ENCODE measurements at regions not wholly inside any gene's neighbourhood (a gene's known extent, or its start where the extent isn't known, plus 50 kb on each side); places are given as distances from the start of the nearest gene placed in this dataset.

DNA sequence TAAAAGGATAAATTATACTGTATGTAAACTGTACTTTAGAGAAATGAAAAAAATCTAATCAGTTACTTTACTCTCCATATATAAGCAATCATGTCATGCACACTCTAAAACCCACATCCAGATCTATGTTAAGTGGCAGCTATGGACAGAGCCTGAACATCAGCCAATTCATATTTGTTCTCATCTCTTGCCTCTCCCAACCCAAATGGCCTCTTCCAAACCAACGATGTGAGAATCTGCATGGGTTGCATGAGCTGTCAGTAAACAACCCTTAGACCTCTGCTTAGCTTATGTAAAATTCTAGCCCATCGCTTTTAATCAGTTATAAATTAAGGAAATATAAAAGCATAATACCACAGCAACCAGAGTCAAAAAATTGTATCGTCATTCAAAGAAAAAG lies 288.7 kb upstream of the INTU start:
- TF ChIP-seq, protein P1, sequence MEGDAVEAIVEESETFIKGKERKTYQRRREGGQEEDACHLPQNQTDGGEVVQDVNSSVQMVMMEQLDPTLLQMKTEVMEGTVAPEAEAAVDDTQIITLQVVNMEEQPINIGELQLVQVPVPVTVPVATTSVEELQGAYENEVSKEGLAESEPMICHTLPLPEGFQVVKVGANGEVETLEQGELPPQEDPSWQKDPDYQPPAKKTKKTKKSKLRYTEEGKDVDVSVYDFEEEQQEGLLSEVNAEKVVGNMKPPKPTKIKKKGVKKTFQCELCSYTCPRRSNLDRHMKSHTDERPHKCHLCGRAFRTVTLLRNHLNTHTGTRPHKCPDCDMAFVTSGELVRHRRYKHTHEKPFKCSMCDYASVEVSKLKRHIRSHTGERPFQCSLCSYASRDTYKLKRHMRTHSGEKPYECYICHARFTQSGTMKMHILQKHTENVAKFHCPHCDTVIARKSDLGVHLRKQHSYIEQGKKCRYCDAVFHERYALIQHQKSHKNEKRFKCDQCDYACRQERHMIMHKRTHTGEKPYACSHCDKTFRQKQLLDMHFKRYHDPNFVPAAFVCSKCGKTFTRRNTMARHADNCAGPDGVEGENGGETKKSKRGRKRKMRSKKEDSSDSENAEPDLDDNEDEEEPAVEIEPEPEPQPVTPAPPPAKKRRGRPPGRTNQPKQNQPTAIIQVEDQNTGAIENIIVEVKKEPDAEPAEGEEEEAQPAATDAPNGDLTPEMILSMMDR (IDR thresholded peaks at IDR 0.05), result no peak
- TF ChIP-seq EP300 (IDR thresholded peaks at IDR 0.05), result no peak
- TF ChIP-seq POLR2AphosphoS5 (IDR thresholded peaks at IDR 0.05), result no peak
- no peak for TF ChIP-seq POLR2A (IDR thresholded peaks at IDR 0.05)
- H3K4me3 ChIP-seq, result no peak overlapping the region
- H3K27me3 ChIP-seq, result no peaks in the 10 kb centered on the region
- H3K27ac ChIP-seq, result no peak overlapping the region
- H3K9me3 ChIP-seq, result no peaks in the 10 kb centered on the region
- no peaks in the 10 kb centered on the region for H3K4me1 ChIP-seq
- 86 to 100% methylated on average over 3 of the region's 3 CpGs for WGBS, 2 donors (ENCODE audit: low coverage in 1 of 2)
- ATAC-seq, result no peak
- H3K36me3 ChIP-seq, result no peaks in the 10 kb centered on the region

DNA sequence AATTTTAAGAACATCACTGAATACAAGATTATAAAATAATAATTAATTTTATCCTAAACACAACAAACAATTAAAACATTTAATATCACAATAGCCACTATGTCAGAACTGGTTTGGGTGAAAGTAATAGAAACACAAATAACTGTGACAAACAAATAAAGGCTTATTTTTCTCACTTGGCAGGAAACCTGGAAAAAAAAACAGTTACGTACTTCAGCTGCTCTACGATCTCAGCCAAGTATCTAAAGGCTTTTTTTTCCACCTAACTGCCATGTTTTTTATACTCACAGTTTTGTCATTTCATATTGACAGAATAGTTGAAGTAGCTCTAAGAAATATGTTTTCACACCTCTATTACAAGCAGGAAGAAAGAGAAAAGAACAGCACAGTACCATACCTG lies 284.8 kb upstream of the INTU start:
- Histone ChIP-seq H3K36me3 (no peaks in the 10 kb centered on the region), H3K9me3 (no peaks in the 10 kb centered on the region), H3K4me1 (peaks cover 0 to 8% (median 0%) of the 10 kb centered on the region in 3 donors), H3K4me3 (no peak overlapping the region), H3K27ac (no peak overlapping the region), H3K27me3 (no peaks in the 10 kb centered on the region)
- no peak for ATAC-seq
- 42 to 51% methylated on average over 2 of the region's 2 CpGs for WGBS, 2 donors (ENCODE audit: low coverage in 1 of 2)
- TF ChIP-seq, protein P1 (IDR thresholded peaks at IDR 0.05), result no peak

DNA sequence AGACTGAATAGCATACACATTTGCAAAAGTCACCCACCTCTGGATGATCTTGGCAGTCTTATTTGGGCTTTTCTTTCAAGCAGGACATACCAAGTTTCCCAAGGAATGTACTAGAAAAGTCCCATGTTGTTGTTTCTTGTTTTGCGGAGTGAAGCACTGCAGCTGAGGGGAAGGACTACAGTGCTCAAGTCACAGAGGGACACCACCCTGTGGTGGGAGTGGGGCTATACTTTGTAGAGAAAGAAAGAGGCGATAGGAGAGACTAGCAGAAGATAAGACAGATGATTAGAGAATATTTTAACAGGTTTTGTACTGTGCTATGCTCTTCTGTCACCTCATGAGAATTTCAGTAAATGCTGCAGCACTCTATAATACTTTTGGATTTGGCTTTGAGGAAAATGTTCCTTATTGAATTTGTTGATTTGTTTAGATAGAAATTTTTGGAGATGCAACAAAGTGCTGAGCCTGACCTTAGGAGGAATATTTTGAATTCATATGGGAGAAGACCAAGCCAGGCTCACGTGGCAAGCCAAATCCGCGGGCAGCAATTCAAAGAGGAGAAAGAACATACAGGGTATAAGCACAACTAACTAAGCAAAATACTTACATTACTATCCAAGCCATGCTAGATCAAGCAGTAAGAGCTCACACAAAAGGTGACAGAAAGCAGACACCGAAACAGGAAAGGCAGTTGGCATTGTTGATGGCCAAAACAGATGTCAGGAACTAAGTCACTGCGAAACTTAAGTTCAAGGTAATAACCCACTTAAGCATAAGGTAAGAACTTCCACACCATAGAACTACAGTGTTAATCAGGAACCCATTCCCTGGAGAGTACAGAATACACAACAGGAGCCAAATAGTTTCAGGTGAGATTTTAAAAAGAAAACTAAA lies 280.3 kb upstream of the INTU start:
- no peak for ATAC-seq

DNA sequence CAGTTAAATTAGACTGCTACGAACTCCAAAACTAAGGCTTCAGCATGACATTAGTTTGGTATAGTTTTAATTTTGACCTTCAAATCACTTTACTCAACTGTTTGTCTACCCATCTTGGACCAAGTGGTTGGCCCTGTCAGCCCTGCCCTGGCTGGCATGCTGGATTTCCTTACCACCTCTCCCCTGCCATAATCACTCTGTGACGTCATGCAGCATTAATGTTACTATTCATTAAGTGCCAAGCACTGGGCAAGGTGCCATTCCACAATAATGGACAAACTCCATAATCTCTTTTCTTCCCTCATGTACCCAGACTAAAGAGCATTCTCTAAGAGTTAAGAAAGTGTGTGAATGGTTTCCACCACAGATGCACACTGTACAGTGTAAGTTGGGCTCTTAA lies 277.0 kb upstream of the INTU start:
- no peaks in the 10 kb centered on the region for H3K36me3 ChIP-seq
- no peaks in the 10 kb centered on the region for H3K27me3 ChIP-seq
- WGBS, 2 donors (ENCODE audit: low coverage in 1 of 2), result 55 to 57% methylated on average over 2 of the region's 2 CpGs
- no peak overlapping the region for H3K4me3 ChIP-seq
- H3K27ac ChIP-seq, result no peak overlapping the region
- peaks cover 0 to 18% (median 0%) of the 10 kb centered on the region in 3 donors for H3K4me1 ChIP-seq
- TF ChIP-seq, protein P1 (IDR thresholded peaks at IDR 0.05), result no peak
- TF ChIP-seq POLR2A (IDR thresholded peaks at IDR 0.05), result no peak
- no peak for TF ChIP-seq EP300 (IDR thresholded peaks at IDR 0.05)
- no peak for TF ChIP-seq POLR2AphosphoS5 (IDR thresholded peaks at IDR 0.05)
- ATAC-seq, result no peak
- no peaks in the 10 kb centered on the region for H3K9me3 ChIP-seq

More for the DNA sequence above, 280.3 kb upstream of the INTU start:
- Histone ChIP-seq H3K9me3 (no peaks in the 10 kb centered on the region), H3K36me3 (no peaks in the 10 kb centered on the region), H3K27ac (no peak overlapping the region), H3K4me3 (no peak overlapping the region), H3K27me3 (no peaks in the 10 kb centered on the region), H3K4me1 (peaks cover 0 to 18% (median 0%) of the 10 kb centered on the region in 3 donors)
- 71 to 76% methylated on average over 6 to 7 of the region's 7 CpGs for WGBS, 2 donors (ENCODE audit: low coverage in 1 of 2)
- TF ChIP-seq EP300 (IDR thresholded peaks at IDR 0.05) (no peak), POLR2A (IDR thresholded peaks at IDR 0.05) (no peak), POLR2AphosphoS5 (IDR thresholded peaks at IDR 0.05) (no peak)
- TF ChIP-seq, protein P1 (IDR thresholded peaks at IDR 0.05), result no peak

DNA sequence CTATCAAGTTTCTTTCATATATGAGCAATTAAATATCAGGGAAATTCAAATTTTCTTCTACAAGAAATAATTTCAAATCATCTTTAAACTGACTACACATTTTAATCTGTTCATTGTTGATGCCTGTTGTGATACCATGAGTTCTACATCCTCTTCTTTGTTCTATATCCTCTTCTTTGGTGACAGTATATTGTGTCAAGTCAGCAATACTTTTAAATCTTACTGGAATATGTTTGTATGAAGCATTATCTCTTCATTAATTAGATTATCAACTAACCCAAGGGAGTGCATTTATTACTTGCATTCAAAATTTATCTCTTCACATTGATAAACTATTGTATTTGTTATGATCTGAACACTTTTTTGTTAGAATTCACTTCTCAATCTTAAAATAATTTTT lies 275.0 kb upstream of the INTU start:
- Histone ChIP-seq H3K4me1 (peaks cover 0 to 12% (median 0%) of the 10 kb centered on the region in 3 donors), H3K27ac (no peak overlapping the region), H3K4me3 (no peak overlapping the region), H3K27me3 (no peaks in the 10 kb centered on the region), H3K9me3 (no peaks in the 10 kb centered on the region), H3K36me3 (no peaks in the 10 kb centered on the region)
- TF ChIP-seq POLR2A (IDR thresholded peaks at IDR 0.05) (no peak), EP300 (IDR thresholded peaks at IDR 0.05) (no peak), POLR2AphosphoS5 (IDR thresholded peaks at IDR 0.05) (no peak)
- TF ChIP-seq, protein P1 (IDR thresholded peaks at IDR 0.05), result no peak
- ATAC-seq, result no peak
